GM21526 (cell line): ENCODE measurements at regions not wholly inside any gene's neighbourhood (a gene's known extent, or its start where the extent isn't known, plus 50 kb on each side); places are given as distances from the start of the nearest gene placed in this dataset.

Source experiments
- ATAC-seq: cut with Tn5 transposase; IDR thresholded peaks from one replicate; pipeline ENCODE4 v1.9.1; 2021; ENCODE audit warnings: moderate library complexity; ENCODE audit not compliant: unreplicated experiment, low FRiP score

GRCh38 chr18:54100920-54101470 lies 123.5 kb downstream of the MBD2 start:
- ATAC-seq: no peak

DNA sequence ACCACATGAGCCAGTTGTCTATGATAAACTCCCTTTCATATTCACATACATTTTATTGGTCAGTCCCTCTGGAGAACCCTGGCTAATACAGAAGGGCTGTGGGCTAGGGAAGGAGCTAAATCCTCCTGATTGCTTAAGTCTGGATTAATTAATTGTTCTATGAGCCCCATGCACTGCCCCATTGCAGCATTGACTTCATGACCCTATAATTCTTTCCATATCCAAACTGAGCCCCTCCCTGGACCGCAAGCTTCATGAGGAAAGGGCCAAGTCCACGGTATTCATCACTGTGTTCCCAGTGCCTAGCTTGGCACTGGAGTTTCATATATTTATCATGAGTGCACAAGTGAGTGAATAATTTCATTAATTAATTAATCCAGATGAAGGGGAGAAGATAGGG lies 124.0 kb downstream of the MBD2 start:
- no peak for ATAC-seq

DNA sequence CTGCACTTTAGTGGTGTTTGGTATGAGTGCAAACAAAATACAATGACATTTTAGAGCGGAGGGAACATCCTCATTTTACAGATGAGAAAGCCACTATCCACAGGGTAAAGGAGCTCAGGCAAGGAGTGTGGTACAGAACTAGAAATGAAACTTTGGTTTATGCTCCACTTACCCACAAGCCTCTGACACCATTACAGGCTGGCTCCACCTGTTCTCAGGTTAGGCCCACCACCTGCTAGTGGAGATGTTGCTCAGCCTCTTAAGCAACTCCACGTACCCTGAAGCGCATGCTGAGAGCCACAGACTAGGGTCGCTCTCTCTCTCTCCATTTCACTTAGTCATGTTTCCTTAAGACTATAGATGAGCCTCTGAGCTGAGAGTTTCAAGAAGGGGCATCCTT lies 130.0 kb downstream of the MBD2 start:
- no peak for ATAC-seq

GRCh38 chr18:54090856-54091255 lies 133.6 kb downstream of the MBD2 start:
- ATAC-seq: no peak

DNA sequence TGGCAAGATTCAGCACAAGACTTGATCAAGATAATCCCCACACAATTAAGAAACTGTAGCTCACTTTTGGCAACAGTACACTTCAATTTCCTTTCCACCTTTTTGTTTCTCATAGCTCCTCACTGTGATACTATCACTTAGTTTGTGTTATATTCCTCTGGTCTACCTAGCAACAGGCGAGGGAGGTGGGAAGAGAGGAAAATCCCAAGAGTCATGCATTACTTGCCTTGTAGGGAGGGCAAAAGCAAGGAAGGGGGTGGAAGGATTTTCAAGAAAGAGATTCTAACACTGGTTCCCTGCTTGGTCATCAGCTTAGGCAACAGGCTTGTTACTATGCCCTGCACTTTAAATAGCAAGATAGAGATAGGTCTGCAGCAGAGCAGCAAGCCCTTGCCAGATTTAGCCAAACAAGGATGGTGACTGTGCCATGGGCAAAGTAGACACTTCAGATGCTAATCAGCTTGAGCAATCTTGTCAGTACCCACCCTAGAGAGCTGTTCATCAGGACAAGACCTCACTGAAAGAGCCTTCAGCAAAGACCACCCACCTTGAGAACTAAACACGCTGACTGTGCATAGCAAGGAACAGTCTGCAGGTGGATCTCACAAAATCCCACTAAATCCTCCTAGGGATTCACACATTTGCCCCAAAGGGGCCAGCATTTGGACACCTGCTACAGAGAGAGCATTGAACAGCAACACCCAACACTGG lies 134.6 kb downstream of the MBD2 start:
- no peak for ATAC-seq

DNA sequence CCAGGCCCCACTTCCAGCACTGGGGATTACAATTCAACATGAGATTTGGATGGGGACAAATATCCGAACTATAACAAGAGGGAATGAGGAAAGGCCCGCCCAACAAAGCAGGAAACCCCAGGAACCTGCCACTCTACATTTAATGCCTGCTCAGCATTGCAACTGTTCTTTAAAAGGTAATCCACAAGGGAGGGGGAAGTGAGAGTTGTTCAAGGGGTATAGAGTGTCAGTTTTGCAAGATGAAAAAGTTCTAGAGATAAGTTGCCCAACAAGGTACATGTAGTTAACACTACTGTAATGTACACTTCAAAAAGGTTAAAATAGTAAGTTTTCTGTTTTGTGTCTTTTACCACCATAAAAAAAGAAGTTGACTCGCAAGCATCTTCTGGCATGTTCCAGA lies 137.6 kb downstream of the MBD2 start:
- no peak for ATAC-seq

GRCh38 chr18:54086046-54086802 lies 138.2 kb downstream of the MBD2 start:
- ATAC-seq: no peak

DNA sequence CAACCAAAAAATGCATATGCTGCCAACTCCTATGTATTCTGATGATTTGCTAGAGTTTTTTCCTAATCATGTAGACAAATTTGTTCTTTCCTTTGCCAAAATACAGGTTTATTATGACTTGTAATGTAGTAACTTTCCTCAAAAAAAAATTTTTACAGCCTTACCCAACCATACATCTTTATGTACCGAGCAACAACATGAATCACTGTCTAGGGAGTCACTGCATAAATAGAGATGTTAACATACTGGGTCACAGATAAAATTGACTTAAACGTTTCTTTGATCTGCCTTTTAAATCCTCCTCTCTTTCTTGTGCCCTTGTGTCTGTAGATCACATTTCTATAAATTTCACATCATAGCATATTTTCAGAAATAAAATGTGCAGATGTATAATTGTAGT lies 143.6 kb downstream of the MBD2 start:
- ATAC-seq: no peak

DNA sequence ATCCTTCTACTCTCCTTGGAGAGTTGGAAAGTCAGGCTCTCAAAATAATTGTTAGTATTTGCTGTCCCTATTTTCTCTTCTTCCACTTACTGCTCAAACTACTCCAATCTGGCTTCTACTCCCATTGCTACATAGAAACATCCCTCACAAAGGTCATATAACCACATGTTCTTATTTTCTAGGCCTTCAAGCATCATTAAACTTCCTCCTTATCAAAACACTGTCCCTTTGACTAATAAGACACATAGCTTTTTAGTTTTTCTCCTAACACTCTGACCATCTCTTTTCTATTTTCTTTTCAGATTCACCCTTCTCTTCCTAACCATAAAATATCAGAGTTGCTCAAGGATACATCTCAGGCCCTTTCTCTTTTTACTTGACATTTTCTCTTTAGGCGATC lies 148.3 kb downstream of the MBD2 start:
- no peak for ATAC-seq

DNA sequence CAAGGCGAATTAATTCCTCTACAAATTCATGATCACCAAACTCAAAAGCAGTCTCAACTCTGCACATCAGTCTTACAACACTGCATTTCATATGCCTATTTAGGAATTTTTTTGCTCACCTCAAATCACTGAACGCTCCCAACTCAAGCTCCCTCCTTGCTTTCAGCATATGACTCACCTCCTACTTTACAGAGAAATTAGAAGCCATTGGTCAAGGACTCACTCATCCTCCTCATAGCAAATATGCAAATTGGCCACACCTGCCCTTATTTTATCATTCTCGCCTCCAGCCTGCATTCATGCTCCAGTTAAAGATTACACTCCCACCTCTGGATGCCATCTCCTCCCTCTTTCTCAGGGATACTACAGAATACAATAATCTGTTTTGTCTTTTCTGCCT lies 148.8 kb downstream of the MBD2 start:
- no peak for ATAC-seq

DNA sequence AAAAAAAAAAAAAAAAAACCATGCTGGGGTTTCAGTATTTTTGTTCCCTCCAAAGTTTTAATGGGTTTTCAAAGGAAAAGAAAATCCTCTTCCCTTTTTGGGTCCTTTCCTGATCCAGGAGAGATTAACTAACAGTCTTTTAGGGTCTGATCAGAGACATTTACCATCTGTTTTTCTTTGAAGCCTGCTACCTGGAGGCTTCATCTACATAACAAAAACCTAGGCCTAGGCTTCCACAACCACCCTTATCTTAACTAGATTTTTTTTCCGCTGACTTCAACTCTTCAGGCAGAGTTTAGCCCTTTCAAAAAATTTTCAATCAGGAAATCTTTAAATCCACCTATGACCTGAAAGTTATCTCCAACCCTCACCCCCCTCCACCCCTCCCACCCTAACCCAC lies 154.7 kb downstream of the MBD2 start:
- no peak for ATAC-seq

GRCh38 chr18:54060343-54061005 lies 164.0 kb downstream of the MBD2 start:
- no peak for ATAC-seq

GRCh38 chr18:54052732-54053429 lies 171.6 kb downstream of the MBD2 start:
- ATAC-seq: no peak

DNA sequence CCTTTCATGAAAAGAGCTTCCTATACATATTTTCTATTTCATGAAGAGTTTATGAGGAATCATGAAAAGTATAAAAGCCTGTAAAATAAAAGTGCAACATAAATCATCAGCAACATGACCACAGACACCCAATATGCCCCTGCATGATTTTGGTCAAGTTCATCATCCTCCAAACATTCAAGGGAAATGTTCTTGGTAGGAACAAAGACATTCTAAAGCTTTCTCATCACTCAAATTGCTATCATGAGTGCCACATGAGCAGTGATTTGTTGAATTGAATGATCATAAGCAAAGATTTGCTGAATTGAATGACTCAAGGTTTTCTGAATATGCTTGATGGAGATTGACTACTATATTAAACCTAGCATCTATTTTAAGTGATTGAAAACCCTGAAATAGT lies 172.2 kb downstream of the MBD2 start:
- no peak for ATAC-seq

- no peak for ATAC-seq
Observed at GRCh38 chr18:54043484-54044251, 180.8 kb downstream of the MBD2 start.

- no peak for ATAC-seq
Observed at GRCh38 chr18:54035927-54036326, 188.5 kb downstream of the MBD2 start.

- ATAC-seq: no peak
Observed at GRCh38 chr18:54033052-54033451, 191.4 kb downstream of the MBD2 start.

DNA sequence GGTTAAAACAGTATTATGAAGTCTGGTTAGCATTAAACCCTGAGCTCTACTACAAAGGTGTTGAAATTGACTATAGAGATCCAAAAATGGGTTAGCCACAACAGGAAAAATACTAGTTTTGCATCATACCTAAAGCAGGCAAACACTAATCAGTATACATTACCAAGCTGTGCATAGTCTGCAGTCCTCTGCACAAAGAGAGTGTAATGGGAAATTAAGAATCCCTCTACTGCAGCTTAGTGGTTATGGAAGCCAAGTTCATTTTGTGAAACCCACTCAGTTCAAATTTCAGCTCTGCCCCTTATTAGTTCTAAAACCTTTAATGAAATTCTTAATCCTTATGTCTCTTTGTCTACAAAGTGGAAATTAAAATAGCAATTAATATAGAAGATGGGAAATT lies 192.1 kb downstream of the MBD2 start:
- ATAC-seq: no peak

DNA sequence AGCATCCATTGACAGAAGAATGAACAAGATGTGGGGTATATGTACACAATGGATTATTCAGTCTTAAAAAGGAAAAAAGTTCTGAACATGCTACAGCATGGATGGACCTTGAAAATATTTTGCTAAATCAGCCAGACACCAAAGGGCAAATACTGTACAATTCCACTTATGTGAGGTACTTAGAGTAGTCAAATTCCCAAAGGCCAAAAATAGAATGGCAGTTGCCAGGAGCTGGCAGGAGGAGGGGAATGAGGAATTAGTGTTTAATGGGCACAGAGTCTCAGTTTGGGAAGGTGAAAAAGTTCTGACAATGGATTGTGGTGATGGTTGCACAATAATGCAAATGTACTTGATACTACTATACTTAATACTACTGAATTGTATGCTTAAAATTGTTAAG lies 193.2 kb downstream of the MBD2 start:
- no peak for ATAC-seq

DNA sequence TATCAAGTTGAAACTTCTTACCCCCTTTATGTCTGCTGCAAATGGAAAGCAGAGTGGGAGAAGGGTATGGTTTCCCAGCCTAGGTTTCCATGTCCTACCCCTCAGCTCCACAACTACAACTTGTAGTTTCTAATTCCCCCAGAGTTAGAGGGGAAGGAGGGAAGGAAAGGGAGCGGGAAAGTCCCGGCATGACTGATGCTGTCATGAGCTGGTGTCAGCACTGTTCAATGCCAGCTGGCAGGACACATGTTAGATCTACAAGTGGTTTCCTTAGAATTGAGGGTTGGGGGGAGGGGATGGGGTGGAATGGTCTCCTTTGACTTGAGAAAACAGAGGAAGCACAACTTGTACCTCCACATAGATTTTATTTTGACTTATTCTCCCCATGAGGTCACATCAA lies 194.0 kb downstream of the MBD2 start:
- no peak for ATAC-seq
